A549 (cell line): ENCODE measurements at regions not wholly inside any gene's neighbourhood (a gene's known extent, or its start where the extent isn't known, plus 50 kb on each side); places are given as distances from the start of the nearest gene placed in this dataset.

ENCODE experiments used
- ATAC-seq, 2 experiments: fragments of 200-7000 bp in 1 of 2; fragments of >200 bp in 1 of 2; cut with Nextera tagmentation in 1 of 2; cut with Tn5 transposase in 1 of 2; 3 replicates each; pipeline versions ENCODE4 v1.8.0 to v1.9.1; 2018 to 2020; ENCODE audit warnings: mild to moderate bottlenecking in 1 of 2, moderate library complexity in 1 of 2
- CTCF ChIA-PET: fragments of 300-600 bp; sonication (Branson Sonifier 250); formaldehyde crosslinking; extraction: SDS; loops from one replicate; lab custom pipeline; 2021; ENCODE audit warnings: antibody characterized with exemption, inconsistent platforms; lab: Yijun Ruan, JAX
- POLR2A ChIA-PET: fragments of 350-600 bp; formaldehyde crosslinking; extraction: SDS; loops from one replicate; lab custom pipeline; 2021; ENCODE audit warnings: antibody characterized with exemption, inconsistent platforms; lab: Yijun Ruan, JAX
- DNase-seq, 2 experiments: peaks; one replicate each; pipeline versions ENCODE4 v3.0.0 to v3.0.0-alpha.2; 2011 to 2016; ENCODE audit warnings: low read depth in 1 of 2, low spot score in 1 of 2
- FAIRE-seq: peaks from 2 replicates; lab custom pipeline; 2011; peaks lifted over from hg19 to GRCh38; lab: Jason Lieb, UNC
- H3K27ac ChIP-seq, 2 experiments: fragments of >200 bp; sonication (Bioruptor Twin); formaldehyde crosslinking; 3 replicates each; pipeline ENCODE4 v1.5.1; 2016 to 2017
- H3K4me1 ChIP-seq: fragments of >200 bp; sonication (Bioruptor Twin); formaldehyde crosslinking; 3 replicates; pipeline ENCODE4 v1.6.1; 2016
- H3K4me2 ChIP-seq: fragments of >200 bp; sonication (Bioruptor Twin); formaldehyde crosslinking; 3 replicates; pipeline ENCODE4 v1.6.1; 2016
- H3K4me3 ChIP-seq: fragments of >200 bp; sonication (Bioruptor Twin); formaldehyde crosslinking; 3 replicates; pipeline ENCODE4 v1.5.1; 2016
- H3K9me3 ChIP-seq: fragments of >200 bp; sonication (Bioruptor Twin); formaldehyde crosslinking; 3 replicates; pipeline ENCODE4 v1.6.1; 2016
- BHLHE40 ChIP-seq: IDR thresholded peaks from 2 replicates; pipeline ENCODE4 v1.6.1; 2012; ENCODE audit warnings: low read depth, low read length, inconsistent platforms
- EP300 ChIP-seq, 2 experiments: fragments of >200 bp; sonication (Bioruptor Twin); formaldehyde crosslinking; IDR thresholded peaks; 2 replicates in 1 of 2; 3 replicates in 1 of 2; pipeline ENCODE4 v1.6.1; 2016 to 2017
- FOSL2 ChIP-seq, 2 experiments: fragments of 450-650 bp in 1 of 2; fragments of >200 bp in 1 of 2; sonication (Bioruptor Twin) in 1 of 2; formaldehyde crosslinking; IDR thresholded peaks; 2 replicates each; pipeline versions ENCODE4 v1.5.0 to v1.6.1; 2016 to 2020; ENCODE audit warnings: mild to moderate bottlenecking in 1 of 2, moderate library complexity in 1 of 2
- HDAC2 ChIP-seq: fragments of 200-600 bp; sonication (generic); IDR thresholded peaks from 2 replicates; pipeline ENCODE4 v1.6.1; 2016
- HOXB13 ChIP-seq: fragments of 250-450 bp; sonication (Bioruptor Pico); IDR thresholded peaks from 2 replicates; pipeline ENCODE4 v1.5.0; 2020; ENCODE audit warnings: low read depth, mild to moderate bottlenecking, moderate library complexity
- JUNB ChIP-seq: fragments of >200 bp; sonication (Bioruptor Twin); formaldehyde crosslinking; IDR thresholded peaks from 2 replicates; pipeline ENCODE4 v1.6.1; 2016
- MAFK ChIP-seq: fragments of 450-650 bp; IDR thresholded peaks from 2 replicates; pipeline ENCODE4 v1.6.1; 2014; ENCODE audit not compliant: partially characterized antibody
- NPAS2 ChIP-seq: fragments of 250-450 bp; sonication (Bioruptor Pico); IDR thresholded peaks from 2 replicates; pipeline ENCODE4 v1.8.0; 2022; ENCODE audit warnings: mild to moderate bottlenecking, moderate library complexity, borderline replicate concordance
- PBX3 ChIP-seq: IDR thresholded peaks from 2 replicates; pipeline ENCODE4 v1.6.1; 2012
- PHF8 ChIP-seq: fragments of 200-600 bp; sonication (generic); IDR thresholded peaks from 2 replicates; pipeline ENCODE4 v1.6.1; 2016; ENCODE audit warnings: low read depth, mild to moderate bottlenecking, antibody characterized with exemption, moderate library complexity, borderline replicate concordance
- RAD21 ChIP-seq, 2 experiments: fragments of >200 bp in 1 of 2; sonication (Bioruptor Twin) in 1 of 2; formaldehyde crosslinking in 1 of 2; IDR thresholded peaks in 1 of 2; conservative IDR thresholded peaks in 1 of 2; 2 replicates in 1 of 2; 3 replicates in 1 of 2; pipeline ENCODE4 v1.6.1; 2012 to 2018; ENCODE audit warnings: inconsistent platforms in 1 of 2
- RARB ChIP-seq: fragments of 250-450 bp; sonication (Bioruptor Pico); IDR thresholded peaks from 2 replicates; pipeline ENCODE4 v1.8.0; 2021; ENCODE audit warnings: mild to moderate bottlenecking, moderate library complexity
- RFX5 ChIP-seq: fragments of 450-650 bp; IDR thresholded peaks from 2 replicates; pipeline ENCODE4 v1.7.1; 2014; ENCODE audit warnings: antibody characterized with exemption, mild to moderate bottlenecking, moderate library complexity
- RNF2 ChIP-seq: fragments of 200-600 bp; sonication (generic); IDR thresholded peaks from 2 replicates; pipeline ENCODE4 v1.6.1; 2016; ENCODE audit warnings: low read depth, mild to moderate bottlenecking, antibody characterized with exemption, moderate library complexity, borderline replicate concordance
- SMC3 ChIP-seq: fragments of >200 bp; sonication (Bioruptor Twin); formaldehyde crosslinking; IDR thresholded peaks from 3 replicates; pipeline ENCODE4 v1.6.1; 2018; ENCODE audit warnings: inconsistent platforms
- SREBF2 ChIP-seq: fragments of 450-650 bp; IDR thresholded peaks from 2 replicates; pipeline ENCODE4 v1.6.1; 2014; ENCODE audit warnings: mild to moderate bottlenecking, moderate library complexity
- TP53 ChIP-seq: fragments of 250-450 bp; sonication (Bioruptor Pico); IDR thresholded peaks from 2 replicates; pipeline ENCODE4 v1.5.0; 2021; ENCODE audit warnings: mild to moderate bottlenecking, moderate library complexity
- ZNF302 ChIP-seq: fragments of 250-450 bp; sonication (Bioruptor Pico); IDR thresholded peaks from 2 replicates; pipeline ENCODE4 v1.9.0; 2021; ENCODE audit warnings: inconsistent platforms, mild to moderate bottlenecking, moderate library complexity
- WGBS: methylation state at CpG from one replicate; pipeline ENCODE4 v1.1.6; 2017; ENCODE audit errors: missing lambda C conversion rate; 5-methylcytosine and 5-hydroxymethylcytosine counted together
- TF ChIP-seq, protein P1 (sequence below): fragments of >200 bp; sonication (Bioruptor Twin); formaldehyde crosslinking; IDR thresholded peaks from 3 replicates; pipeline ENCODE4 v1.5.1; 2016

DNA sequence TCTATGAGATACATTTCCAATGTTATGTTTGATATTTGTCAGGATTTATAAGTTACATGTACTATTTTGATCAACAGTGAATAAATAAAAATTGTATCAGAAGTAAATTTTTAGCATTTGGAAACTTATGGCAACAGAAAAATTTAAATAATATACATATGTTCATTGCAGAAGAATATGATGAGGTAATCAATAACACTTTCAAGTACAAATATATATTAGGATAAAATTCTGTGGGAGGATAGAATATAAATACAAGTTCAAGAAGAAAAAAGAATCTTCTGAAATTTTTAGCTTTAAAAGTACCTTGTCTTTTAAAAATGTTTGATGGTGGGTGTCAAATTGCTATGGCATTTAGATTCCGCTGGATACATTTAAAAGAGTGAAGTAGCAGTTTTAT is 102.8 kb upstream of the MUCL1 start:
- DNase-seq = no peak
- 4% methylated on average over 1 of the region's 1 CpG for WGBS
- ATAC-seq = no peak
- FAIRE-seq = no peak
- TF ChIP-seq HOXB13 (CRISPR knock-in tag) (no peak), RFX5 (no peak), NPAS2 (CRISPR knock-in tag) (no peak), EP300 (IDR thresholded peaks at IDR 0.05) (no peak), HDAC2 (no peak), ZNF302 (CRISPR knock-in tag) (no peak), JUNB (no peak), PBX3 (no peak), TP53 (CRISPR knock-in tag) (no peak), SREBF2 (no peak), RARB (CRISPR knock-in tag) (no peak), RNF2 (no peak), FOSL2 (IDR thresholded peaks at IDR 0.05) (no peak), FOSL2 (CRISPR knock-in tag; IDR thresholded peaks at IDR 0.05) (no peak)
- H3K9me3 ChIP-seq = no peaks in the 10 kb centered on the region
- no peaks in the 10 kb centered on the region for H3K4me1 ChIP-seq
- POLR2A ChIA-PET = no interaction called here
- CTCF ChIA-PET = interaction anchor here (3.2 to 4.8 kb wide), 3 partner anchors 7 to 210 kb away, joined by 12 to 127 read pairs (median 40); no protein-coding TSS in a partner anchor
- H3K4me2 ChIP-seq = no peak overlapping the region
- no peak overlapping the region for H3K27ac ChIP-seq
- H3K4me3 ChIP-seq = no peak overlapping the region

DNA sequence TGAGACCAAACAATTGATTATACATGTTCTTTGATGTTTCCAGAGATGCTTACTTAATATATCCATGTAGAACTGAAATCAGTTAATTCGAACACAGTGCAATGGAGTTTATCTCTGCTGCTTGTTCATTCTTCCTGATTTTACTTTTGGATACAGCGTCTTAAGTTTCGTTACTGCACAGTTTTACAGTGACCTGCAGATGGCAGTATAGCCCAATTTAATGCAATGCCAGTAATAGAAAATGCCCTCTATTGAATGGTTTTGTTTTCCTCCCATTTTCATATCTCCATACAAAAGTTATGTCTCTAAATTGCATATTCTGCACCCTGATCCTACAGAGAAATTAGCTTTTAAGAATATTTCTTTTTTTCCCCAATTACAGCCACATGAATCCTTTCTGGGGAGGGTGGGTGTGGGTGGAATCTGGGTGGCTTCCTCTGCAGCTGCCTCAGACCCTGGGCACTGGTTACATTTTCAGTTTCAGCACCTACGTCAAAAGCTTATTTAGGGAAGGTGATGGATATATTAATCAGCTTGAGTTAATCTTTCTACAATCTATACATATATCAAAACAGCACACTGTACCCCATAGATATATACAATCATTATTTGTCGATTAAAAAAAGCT is 101.1 kb upstream of the DCD start:
- Histone ChIP-seq H3K4me2 (no peak overlapping the region), H3K4me1 (no peaks in the 10 kb centered on the region), H3K4me3 (no peak overlapping the region), H3K9me3 (no peaks in the 10 kb centered on the region), H3K27ac (no peak overlapping the region)
- CTCF ChIA-PET = interaction anchor here (0.6 to 4.8 kb wide), 37 partner anchors 9 to 327 kb away, joined by 3 to 127 read pairs (median 4); partner anchors contain the start of genes MUCL1 and TESPA1
- WGBS = 2% methylated on average over 5 of the region's 5 CpGs
- peak; percentile 43 to 64 for DNase-seq
- POLR2A ChIA-PET = no interaction called here
- FAIRE-seq = peak; percentile 84
- TF ChIP-seq, protein P1, sequence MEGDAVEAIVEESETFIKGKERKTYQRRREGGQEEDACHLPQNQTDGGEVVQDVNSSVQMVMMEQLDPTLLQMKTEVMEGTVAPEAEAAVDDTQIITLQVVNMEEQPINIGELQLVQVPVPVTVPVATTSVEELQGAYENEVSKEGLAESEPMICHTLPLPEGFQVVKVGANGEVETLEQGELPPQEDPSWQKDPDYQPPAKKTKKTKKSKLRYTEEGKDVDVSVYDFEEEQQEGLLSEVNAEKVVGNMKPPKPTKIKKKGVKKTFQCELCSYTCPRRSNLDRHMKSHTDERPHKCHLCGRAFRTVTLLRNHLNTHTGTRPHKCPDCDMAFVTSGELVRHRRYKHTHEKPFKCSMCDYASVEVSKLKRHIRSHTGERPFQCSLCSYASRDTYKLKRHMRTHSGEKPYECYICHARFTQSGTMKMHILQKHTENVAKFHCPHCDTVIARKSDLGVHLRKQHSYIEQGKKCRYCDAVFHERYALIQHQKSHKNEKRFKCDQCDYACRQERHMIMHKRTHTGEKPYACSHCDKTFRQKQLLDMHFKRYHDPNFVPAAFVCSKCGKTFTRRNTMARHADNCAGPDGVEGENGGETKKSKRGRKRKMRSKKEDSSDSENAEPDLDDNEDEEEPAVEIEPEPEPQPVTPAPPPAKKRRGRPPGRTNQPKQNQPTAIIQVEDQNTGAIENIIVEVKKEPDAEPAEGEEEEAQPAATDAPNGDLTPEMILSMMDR = peak; percentile 89
- TF ChIP-seq RAD21 (conservative IDR thresholded peaks at IDR 0.05 in 1 of 2, IDR thresholded peaks at IDR 0.05 in 1 of 2) (peak; percentile 80 to 85), BHLHE40 (no peak), SMC3 (peak; percentile 84)
- TF ChIP-seq, all 56 proteins: peak for 3
- peak; percentile 78 to 88 for ATAC-seq

GRCh38 chr12:54744590-54744989 is 96.4 kb upstream of the DCD start:
- no peaks in the 10 kb centered on the region for H3K4me1 ChIP-seq
- no peaks in the 10 kb centered on the region for H3K9me3 ChIP-seq
- CTCF ChIA-PET = interaction anchor here (1.0 to 1.5 kb wide), 3 partner anchors 15 to 214 kb away, joined by 3 to 4 read pairs (median 4); no protein-coding TSS in a partner anchor
- no peak overlapping the region for H3K4me3 ChIP-seq
- no peak overlapping the region for H3K27ac ChIP-seq
- no peak for TF ChIP-seq EP300 (IDR thresholded peaks at IDR 0.05)
- no peak for TF ChIP-seq PHF8
- no peak for TF ChIP-seq MAFK
- 0% methylated on average over 2 of the region's 2 CpGs for WGBS
- DNase-seq = no peak
- no peak for FAIRE-seq
- H3K4me2 ChIP-seq = no peak overlapping the region
- POLR2A ChIA-PET = no interaction called here
- ATAC-seq = no peak
